Naive thymus-derived CD8-positive, alpha-beta T cell (primary cell): ENCODE measurements at regions not wholly inside any gene's neighbourhood (a gene's known extent, or its start where the extent isn't known, plus 50 kb on each side); places are given as distances from the start of the nearest gene placed in this dataset.
A peak's percentile ranks its signal among the peaks of the same experiment; 100 is the strongest.
"Not testable (repeated sequence)": the region's sequence is repeated elsewhere in the genome, so short reads cannot be mapped to it uniquely, and the experiment has no call there.

ENCODE experiments used
- ATAC-seq, 2 donors: fragments of 150-1000 bp; cut with Tn5 transposase in 1 of 2; sonication (Bioruptor Pico), chemical (Tn5 transposase) in 1 of 2; 1 replicate in 1 of 2; 2 replicates in 1 of 2; pipeline ENCODE4 v1.10.0; 2021; ENCODE audit warnings: mild to moderate bottlenecking in 2 of 2, moderate library complexity in 2 of 2
- POLR2A ChIA-PET: fragments of 350-600 bp; sonication (Branson Sonifier 250); formaldehyde crosslinking; loops from one replicate; lab custom pipeline; 2021; ENCODE audit warnings: antibody characterized with exemption; lab: Charles Lee
- DNase-seq, 10 donors: peaks; one replicate each; pipeline versions ENCODE4 v3.0.0 to v3.0.0-alpha.2; 2020 to 2022
- H3K27ac Mint-ChIP-seq, 10 donors: one replicate each; pipeline ENCODE4 v1.8.0; 2020 to 2022; ENCODE audit warnings: mild to moderate bottlenecking in 10 of 10, mixed read lengths in 10 of 10, moderate library complexity in 4 of 10, inconsistent platforms in 1 of 10
- H3K27me3 Mint-ChIP-seq, 5 donors: one replicate each; pipeline ENCODE4 v1.8.0; 2021 to 2022; ENCODE audit warnings: mixed read lengths in 5 of 5
- H3K36me3 Mint-ChIP-seq, 3 donors: one replicate each; pipeline ENCODE4 v1.8.0; 2020 to 2022; ENCODE audit warnings: mixed read lengths in 3 of 3, mild to moderate bottlenecking in 2 of 3, inconsistent platforms in 1 of 3
- H3K4me1 Mint-ChIP-seq, 4 donors: one replicate each; pipeline ENCODE4 v1.8.0; 2021 to 2022; ENCODE audit warnings: mixed read lengths in 4 of 4
- H3K4me3 Mint-ChIP-seq, 10 donors: one replicate each; pipeline ENCODE4 v1.8.0; 2020 to 2022; ENCODE audit warnings: mild to moderate bottlenecking in 10 of 10, mixed read lengths in 10 of 10, moderate library complexity in 6 of 10, inconsistent platforms in 1 of 10
- H3K9me3 Mint-ChIP-seq, 9 donors: one replicate each; pipeline ENCODE4 v1.8.0; 2020 to 2022; ENCODE audit warnings: mixed read lengths in 9 of 9, mild to moderate bottlenecking in 3 of 9, inconsistent platforms in 1 of 9, moderate library complexity in 1 of 9

DNA sequence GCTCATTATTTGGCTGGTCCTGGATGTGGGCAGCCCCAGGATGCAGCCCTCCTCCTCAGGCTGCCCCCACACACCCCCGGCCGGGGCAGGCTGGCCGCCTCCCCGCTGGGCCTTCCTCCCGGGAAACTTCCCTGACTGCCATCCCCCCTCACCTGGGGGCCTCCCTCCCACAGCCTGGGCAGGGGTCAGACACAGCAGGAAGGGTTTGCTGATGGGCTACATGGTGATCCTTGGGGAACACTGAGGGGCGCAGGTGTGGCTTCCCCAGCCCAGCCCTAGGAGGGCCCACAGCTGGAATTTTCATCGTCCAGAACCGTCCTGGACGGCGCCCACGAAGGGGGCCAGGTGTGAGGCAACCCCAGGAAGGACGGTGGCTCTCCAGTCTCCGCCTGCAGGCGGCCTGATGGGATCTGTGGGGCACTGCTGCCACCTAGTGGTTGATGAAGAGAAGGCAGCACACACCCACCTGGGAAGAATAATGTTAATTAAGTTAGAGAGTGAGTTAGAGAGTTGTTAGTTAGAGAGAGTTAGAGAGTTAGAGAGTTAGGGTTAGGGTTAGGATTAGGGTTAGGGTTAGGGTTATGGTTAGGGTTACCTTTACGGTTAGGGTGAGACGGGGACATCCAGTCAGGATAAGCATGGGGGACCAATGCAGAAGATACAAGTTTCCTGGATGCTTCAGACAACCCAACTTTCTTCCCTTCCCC, 75.9 kb upstream of the PRR5 start:
- DNase-seq (peak; percentile 61 to 88 (median 80)), ATAC-seq (peak; percentile 81 to 86)
- Mint-ChIP-seq H3K36me3 (peaks cover 0 to 2% (median 1%) of the 10 kb centered on the region in 3 donors), H3K9me3 (peaks cover 0 to 2% (median 0%) of the 10 kb centered on the region in 9 donors), H3K4me3 (no peak overlapping the region), H3K27me3 (peaks cover 0 to 3% (median 0%) of the 10 kb centered on the region in 5 donors), H3K4me1 (peaks cover 3 to 7% (median 6%) of the 10 kb centered on the region in 4 donors), H3K27ac (peak overlapping the region in 7 of 10 donors; percentile 2 to 75 (median 40))
- POLR2A ChIA-PET: interaction anchor here (0.9 kb wide), 1 partner anchor 33 kb away, joined by 3 read pairs; no protein-coding TSS in a partner anchor

- Mint-ChIP-seq H3K27me3 (peaks cover 0 to 4% (median 0%) of the 10 kb centered on the region in 5 donors), H3K27ac (peak overlapping the region in 3 of 10 donors; percentile 2 to 22 (median 8)), H3K36me3 (no peaks in the 10 kb centered on the region), H3K4me3 (no peak overlapping the region), H3K4me1 (peaks cover 7 to 13% (median 10%) of the 10 kb centered on the region in 4 donors), H3K9me3 (no peaks in the 10 kb centered on the region)
- DNase-seq (no peak), ATAC-seq (no peak)
- POLR2A ChIA-PET: no interaction called here
These were observed 76.6 kb upstream of the PRR5 start for GRCh38 chr22:44625421-44625760.

GRCh38 chr22:44624689-44625420, 77.1 kb upstream of the PRR5 start:
- H3K4me1 Mint-ChIP-seq: peaks cover 7 to 14% (median 11%) of the 10 kb centered on the region in 4 donors
- ATAC-seq (no peak), DNase-seq (no peak)
- H3K4me3 Mint-ChIP-seq: no peak overlapping the region
- H3K36me3 Mint-ChIP-seq: no peaks in the 10 kb centered on the region
- H3K27ac Mint-ChIP-seq: peak overlapping the region in 4 of 10 donors; percentile 11 to 80 (median 42)
- H3K9me3 Mint-ChIP-seq: no peaks in the 10 kb centered on the region
- POLR2A ChIA-PET: no interaction called here
- peaks cover 0 to 5% (median 0%) of the 10 kb centered on the region in 5 donors for H3K27me3 Mint-ChIP-seq

DNA sequence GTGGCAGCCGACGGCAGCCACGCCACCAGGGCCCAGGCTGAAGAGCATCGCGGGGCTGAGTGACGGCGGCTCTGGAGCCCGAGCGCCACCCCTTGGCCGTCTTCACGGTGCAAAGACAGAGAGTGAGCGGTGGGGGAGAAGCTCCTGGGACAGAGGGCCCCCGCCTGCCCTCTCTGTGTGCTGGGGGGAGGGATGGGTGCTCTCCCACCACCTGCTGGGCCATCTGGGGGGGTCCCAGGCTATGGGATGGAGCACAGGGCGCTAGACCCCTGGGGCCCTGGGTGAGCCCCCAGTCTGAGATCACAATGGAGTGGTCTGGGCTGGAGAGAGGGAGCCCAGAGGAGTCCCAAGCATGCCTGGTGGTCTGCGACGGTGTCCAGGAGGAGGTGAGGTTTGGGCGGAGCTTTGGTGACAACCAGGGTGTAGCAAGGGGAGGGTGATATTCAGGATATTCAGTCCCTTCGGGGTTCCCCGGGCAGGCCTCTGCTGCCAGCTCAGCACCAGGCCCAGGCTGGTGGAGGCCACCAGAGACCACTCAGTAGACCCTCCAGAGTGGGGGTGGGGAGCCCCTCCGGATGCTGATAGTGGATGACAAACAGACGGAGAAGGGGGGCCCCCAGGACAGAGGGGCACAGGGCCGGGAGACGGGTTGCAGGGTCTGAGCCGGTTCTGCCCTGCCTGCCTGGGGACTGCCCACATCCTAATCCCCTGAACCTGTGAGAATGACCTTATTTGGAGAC, 78.1 kb upstream of the PRR5 start:
- POLR2A ChIA-PET: no interaction called here
- no peak for DNase-seq

GRCh38 chr22:44622679-44623078, 79.3 kb upstream of the PRR5 start:
- H3K27ac Mint-ChIP-seq: peak overlapping the region in 7 of 10 donors; percentile 53 to 91 (median 70)
- POLR2A ChIA-PET: no interaction called here
- H3K4me3 Mint-ChIP-seq: peak overlapping the region in 1 of 10 donors; percentile 33
- DNase-seq (no peak), ATAC-seq (no peak)
- H3K4me1 Mint-ChIP-seq: peaks cover 7 to 14% (median 11%) of the 10 kb centered on the region in 4 donors
- H3K27me3 Mint-ChIP-seq: peaks cover 0 to 5% (median 0%) of the 10 kb centered on the region in 5 donors
- H3K9me3 Mint-ChIP-seq: no peaks in the 10 kb centered on the region
- no peaks in the 10 kb centered on the region for H3K36me3 Mint-ChIP-seq

More for the DNA sequence above, 78.1 kb upstream of the PRR5 start:
- H3K27me3 Mint-ChIP-seq: peaks cover 0 to 5% (median 0%) of the 10 kb centered on the region in 5 donors
- ATAC-seq: no peak
- peak overlapping the region in 5 of 10 donors; percentile 63 to 91 (median 80) for H3K27ac Mint-ChIP-seq
- H3K4me3 Mint-ChIP-seq: no peak overlapping the region
- no peaks in the 10 kb centered on the region for H3K36me3 Mint-ChIP-seq
- H3K9me3 Mint-ChIP-seq: no peaks in the 10 kb centered on the region
- H3K4me1 Mint-ChIP-seq: peaks cover 7 to 14% (median 11%) of the 10 kb centered on the region in 4 donors

DNA sequence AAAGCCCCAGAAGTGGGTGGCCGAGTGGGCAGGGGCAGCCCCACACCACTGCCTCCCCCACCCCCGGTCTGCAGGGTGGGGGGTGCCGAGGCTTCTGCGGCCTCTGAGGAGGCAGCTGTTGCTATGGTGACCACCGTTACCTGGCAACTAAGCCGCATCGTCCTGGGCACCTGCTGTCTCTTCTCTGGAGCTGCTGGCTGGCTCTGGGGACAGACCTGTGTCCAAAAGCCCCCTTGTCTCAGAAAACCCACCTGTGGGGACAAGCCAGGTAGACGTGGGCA, 79.9 kb upstream of the PRR5 start:
- H3K4me1 Mint-ChIP-seq: peaks cover 7 to 14% (median 11%) of the 10 kb centered on the region in 4 donors
- ATAC-seq (no peak), DNase-seq (peak in 3 of 10 donors; percentile 18 to 72 (median 39))
- H3K9me3 Mint-ChIP-seq: no peaks in the 10 kb centered on the region
- peak overlapping the region in 8 of 10 donors; percentile 32 to 91 (median 70) for H3K27ac Mint-ChIP-seq
- peaks cover 0 to 5% (median 0%) of the 10 kb centered on the region in 5 donors for H3K27me3 Mint-ChIP-seq
- H3K4me3 Mint-ChIP-seq: no peak overlapping the region
- H3K36me3 Mint-ChIP-seq: no peaks in the 10 kb centered on the region
- POLR2A ChIA-PET: no interaction called here

- DNase-seq (no peak), ATAC-seq (no peak)
- Mint-ChIP-seq H3K4me3 (peak overlapping the region in 1 of 10 donors; percentile 43), H3K4me1 (peaks cover 6 to 14% (median 11%) of the 10 kb centered on the region in 4 donors), H3K9me3 (no peaks in the 10 kb centered on the region), H3K27ac (peak overlapping the region in 5 of 10 donors; percentile 6 to 91 (median 85)), H3K36me3 (no peaks in the 10 kb centered on the region), H3K27me3 (peaks cover 0 to 5% (median 0%) of the 10 kb centered on the region in 5 donors)
- POLR2A ChIA-PET: no interaction called here
These were observed 80.4 kb upstream of the PRR5 start for GRCh38 chr22:44621401-44622146.

DNA sequence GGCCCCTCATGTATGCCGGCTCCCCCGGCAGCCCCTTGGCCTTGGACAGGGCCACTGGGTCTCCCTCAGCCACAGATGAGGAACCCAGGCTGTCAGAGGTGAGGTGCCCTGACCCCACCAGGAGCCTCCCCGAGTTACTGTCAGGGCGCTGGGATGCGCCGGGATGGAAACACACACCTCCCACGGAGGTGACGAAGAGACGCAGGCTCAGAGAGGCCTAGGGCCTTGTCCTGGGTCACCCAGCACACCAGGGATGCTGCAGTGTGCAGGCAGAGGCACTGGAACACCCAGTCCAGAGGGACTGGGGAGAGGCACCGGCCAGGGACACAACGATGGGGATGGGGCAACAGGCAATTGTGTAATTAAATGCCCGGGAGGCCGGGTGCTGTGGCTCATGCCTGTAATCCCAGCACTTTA, 81.2 kb upstream of the PRR5 start:
- H3K27me3 Mint-ChIP-seq: peaks cover 0 to 5% (median 0%) of the 10 kb centered on the region in 5 donors
- POLR2A ChIA-PET: no interaction called here
- no peak for DNase-seq
- H3K36me3 Mint-ChIP-seq: no peaks in the 10 kb centered on the region
- H3K27ac Mint-ChIP-seq: no peak overlapping the region
- ATAC-seq: no peak
- H3K4me1 Mint-ChIP-seq: peaks cover 0 to 9% (median 7%) of the 10 kb centered on the region in 4 donors
- no peaks in the 10 kb centered on the region for H3K9me3 Mint-ChIP-seq
- peak overlapping the region in 1 of 10 donors; percentile 10 for H3K4me3 Mint-ChIP-seq

- DNase-seq (peak; percentile 69 to 96 (median 90)), ATAC-seq (peak; percentile 79 to 85)
- Mint-ChIP-seq H3K27ac (no peak overlapping the region), H3K27me3 (peaks cover 0 to 5% (median 0%) of the 10 kb centered on the region in 5 donors), H3K9me3 (peaks cover 0 to 5% (median 2%) of the 10 kb centered on the region in 9 donors), H3K4me1 (peaks cover 0 to 9% (median 7%) of the 10 kb centered on the region in 4 donors), H3K36me3 (peaks cover 0 to 2% (median 0%) of the 10 kb centered on the region in 3 donors), H3K4me3 (peak overlapping the region in 2 of 10 donors; percentile 62 to 81)
- POLR2A ChIA-PET: no interaction called here
These were observed 81.7 kb upstream of the PRR5 start for GRCh38 chr22:44620129-44620840.

DNA sequence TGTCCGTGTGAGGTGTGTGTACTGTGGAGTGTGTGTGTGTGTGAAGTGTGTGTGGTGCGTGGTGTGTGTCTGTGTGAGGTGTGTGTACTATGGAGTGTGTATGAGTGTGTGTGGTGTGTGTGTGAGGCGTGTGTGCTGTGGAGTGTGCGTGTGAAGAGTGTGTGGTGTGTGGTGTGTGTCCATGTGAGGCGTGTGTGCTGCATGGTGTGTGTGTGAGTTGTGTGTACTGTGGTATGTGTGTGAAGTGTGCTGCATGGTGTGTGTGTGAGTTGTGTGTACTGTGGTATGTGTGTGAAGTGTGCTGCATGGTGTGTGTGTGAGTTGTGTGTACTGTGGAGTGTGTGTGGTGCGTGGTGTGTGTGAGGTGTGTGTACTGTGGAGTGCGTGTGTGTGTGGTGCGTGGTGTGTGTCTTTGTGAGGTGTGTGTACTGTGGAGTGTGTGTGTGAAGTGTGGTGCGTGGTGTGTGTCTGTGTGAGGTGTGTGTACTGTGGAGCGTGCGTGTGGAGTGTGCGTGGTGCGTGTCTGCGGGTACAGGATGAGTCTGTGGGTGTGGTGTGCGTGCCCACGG, 82.4 kb upstream of the PRR5 start:
- H3K36me3 Mint-ChIP-seq, H3K27me3 Mint-ChIP-seq, H3K27ac Mint-ChIP-seq, DNase-seq, POLR2A ChIA-PET, H3K4me3 Mint-ChIP-seq, H3K4me1 Mint-ChIP-seq, ATAC-seq: not testable (repeated sequence)
- peaks cover 0 to 12% (median 7%) of the 10 kb centered on the region in 9 donors for H3K9me3 Mint-ChIP-seq

DNA sequence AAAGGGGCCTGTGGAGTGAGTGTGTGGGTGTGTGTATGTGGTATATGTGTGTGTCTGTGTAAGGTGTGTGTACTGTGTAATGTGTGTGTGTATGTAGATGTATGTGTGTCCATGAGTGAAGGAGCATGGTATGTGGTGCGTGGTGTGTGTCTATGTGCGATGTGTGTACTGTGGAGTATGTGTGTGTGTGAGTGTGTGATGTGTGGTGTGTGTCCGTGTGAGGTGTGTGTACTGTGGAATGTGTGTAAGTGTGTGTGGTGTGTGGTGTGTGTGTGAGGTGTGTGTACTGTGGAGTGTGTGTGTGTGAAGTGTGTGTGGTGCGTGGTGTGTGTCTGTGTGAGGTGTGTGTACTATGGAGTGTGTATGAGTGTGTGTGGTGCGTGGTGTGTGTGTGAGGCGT, 83.1 kb upstream of the PRR5 start:
- H3K27ac Mint-ChIP-seq, H3K27me3 Mint-ChIP-seq, H3K4me1 Mint-ChIP-seq, H3K4me3 Mint-ChIP-seq, DNase-seq, ATAC-seq, POLR2A ChIA-PET, H3K36me3 Mint-ChIP-seq: not testable (repeated sequence)
- peaks cover 0 to 19% (median 7%) of the 10 kb centered on the region in 9 donors for H3K9me3 Mint-ChIP-seq
